ENCODE measurements at regions not wholly inside any gene's neighbourhood (a gene's known extent, or its start where the extent isn't known, plus 50 kb on each side); places are given as distances from the start of the nearest gene placed in this dataset.

GRCh38 chr4:163913571-163913970, 419.1 kb downstream of the TMA16 start:
- TF ChIP-seq CTCF (IDR thresholded peaks at IDR 0.05) (no peak), POLR2A (IDR thresholded peaks at IDR 0.05) (no peak)
